Erythroblast (primary cell): ENCODE measurements at regions not wholly inside any gene's neighbourhood (a gene's known extent, or its start where the extent isn't known, plus 50 kb on each side); places are given as distances from the start of the nearest gene placed in this dataset.

Experiments used
- GATA1 ChIP-seq: IDR thresholded peaks from 2 replicates; pipeline ENCODE4 v1.6.1; 2011; ENCODE audit warnings: low read depth, mild to moderate bottlenecking, control low read depth, low read length, moderate library complexity
- POLR2A ChIP-seq: IDR thresholded peaks from 2 replicates; pipeline ENCODE4 v1.6.1; 2011; ENCODE audit warnings: mild to moderate bottlenecking, low read length

- TF ChIP-seq POLR2A (no peak), GATA1 (no peak)
Observed at GRCh38 chr5:158056130-158056825, 197.3 kb upstream of the CLINT1 start.
